Lower leg skin (tissue), 4 donors: ENCODE measurements at regions not wholly inside any gene's neighbourhood (a gene's known extent, or its start where the extent isn't known, plus 50 kb on each side); places are given as distances from the start of the nearest gene placed in this dataset.
"Not testable (repeated sequence)": the region's sequence is repeated elsewhere in the genome, so short reads cannot be mapped to it uniquely, and the experiment has no call there.

Source experiments
- DNase-seq, 2 donors: peaks; one replicate each; pipeline ENCODE4 v3.0.0-alpha.2; 2019; ENCODE audit warnings: low spot score in 2 of 2
- H3K4me3 ChIP-seq: fragments of 200-600 bp; sonication (generic); 2 replicates; pipeline ENCODE4 v1.5.1; 2017; ENCODE audit warnings: mild to moderate bottlenecking, low read depth; ENCODE audit not compliant: poor library complexity, severe bottlenecking
- POLR2A ChIP-seq, 2 donors: fragments of 450-650 bp; IDR thresholded peaks; one replicate each; pipeline ENCODE4 v1.6.1; 2016 to 2017; ENCODE audit warnings: antibody characterized with exemption in 2 of 2, mild to moderate bottlenecking in 1 of 2, moderate library complexity in 1 of 2
- WGBS, 2 donors: methylation state at CpG; one replicate each; pipeline ENCODE4 v1.1.5; 2018; 5-methylcytosine and 5-hydroxymethylcytosine counted together
- intact Hi-C: fragments of 100-400 bp; cut with DNase I; formaldehyde crosslinking; loops from one replicate; pipeline ENCODE4 v1.15.0; 2023; ENCODE audit warnings: low total_unique reads
- TF ChIP-seq, protein P1 (sequence below), 3 donors: fragments of 450-650 bp; IDR thresholded peaks; one replicate each; pipeline ENCODE4 v1.5.1; 2016; ENCODE audit warnings: antibody characterized with exemption in 3 of 3, mild to moderate bottlenecking in 3 of 3, moderate library complexity in 2 of 3

DNA sequence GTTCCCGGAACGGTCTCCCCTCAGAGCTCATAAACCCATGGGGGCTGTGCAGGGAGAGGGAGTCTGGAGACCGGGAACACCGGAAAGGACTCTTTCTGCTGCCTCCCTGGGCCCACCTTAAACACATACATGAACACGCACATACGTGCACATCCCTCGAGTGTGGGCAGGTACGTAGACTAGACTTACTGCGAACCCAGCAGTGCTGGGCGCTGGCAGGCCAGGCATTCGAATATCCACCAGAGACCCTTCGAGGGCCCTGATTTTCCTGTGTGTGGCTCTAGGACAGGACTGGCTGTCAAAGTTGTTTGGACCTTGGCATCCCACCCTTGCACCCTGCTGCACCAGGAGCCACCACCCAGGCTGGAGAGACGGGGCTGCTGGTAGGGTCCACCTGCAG lies 102.7 kb downstream of the PLXNA1 start:
- no peak overlapping the region for H3K4me3 ChIP-seq
- TF ChIP-seq POLR2A (IDR thresholded peaks at IDR 0.05) = no peak
- TF ChIP-seq, protein P1, sequence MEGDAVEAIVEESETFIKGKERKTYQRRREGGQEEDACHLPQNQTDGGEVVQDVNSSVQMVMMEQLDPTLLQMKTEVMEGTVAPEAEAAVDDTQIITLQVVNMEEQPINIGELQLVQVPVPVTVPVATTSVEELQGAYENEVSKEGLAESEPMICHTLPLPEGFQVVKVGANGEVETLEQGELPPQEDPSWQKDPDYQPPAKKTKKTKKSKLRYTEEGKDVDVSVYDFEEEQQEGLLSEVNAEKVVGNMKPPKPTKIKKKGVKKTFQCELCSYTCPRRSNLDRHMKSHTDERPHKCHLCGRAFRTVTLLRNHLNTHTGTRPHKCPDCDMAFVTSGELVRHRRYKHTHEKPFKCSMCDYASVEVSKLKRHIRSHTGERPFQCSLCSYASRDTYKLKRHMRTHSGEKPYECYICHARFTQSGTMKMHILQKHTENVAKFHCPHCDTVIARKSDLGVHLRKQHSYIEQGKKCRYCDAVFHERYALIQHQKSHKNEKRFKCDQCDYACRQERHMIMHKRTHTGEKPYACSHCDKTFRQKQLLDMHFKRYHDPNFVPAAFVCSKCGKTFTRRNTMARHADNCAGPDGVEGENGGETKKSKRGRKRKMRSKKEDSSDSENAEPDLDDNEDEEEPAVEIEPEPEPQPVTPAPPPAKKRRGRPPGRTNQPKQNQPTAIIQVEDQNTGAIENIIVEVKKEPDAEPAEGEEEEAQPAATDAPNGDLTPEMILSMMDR (IDR thresholded peaks at IDR 0.05) = no peak
- 90% methylated on average over 12 to 13 of the region's 13 CpGs for WGBS, 2 donors
- intact Hi-C loops = no loop called here
- DNase-seq = no peak

- WGBS, 2 donors = 91% methylated on average over 13 of the region's 13 CpGs
- H3K4me3 ChIP-seq, intact Hi-C loops, DNase-seq: not testable (repeated sequence)
Measured at GRCh38 chr3:127086591-127086990, 103.7 kb downstream of the PLXNA1 start.

DNA sequence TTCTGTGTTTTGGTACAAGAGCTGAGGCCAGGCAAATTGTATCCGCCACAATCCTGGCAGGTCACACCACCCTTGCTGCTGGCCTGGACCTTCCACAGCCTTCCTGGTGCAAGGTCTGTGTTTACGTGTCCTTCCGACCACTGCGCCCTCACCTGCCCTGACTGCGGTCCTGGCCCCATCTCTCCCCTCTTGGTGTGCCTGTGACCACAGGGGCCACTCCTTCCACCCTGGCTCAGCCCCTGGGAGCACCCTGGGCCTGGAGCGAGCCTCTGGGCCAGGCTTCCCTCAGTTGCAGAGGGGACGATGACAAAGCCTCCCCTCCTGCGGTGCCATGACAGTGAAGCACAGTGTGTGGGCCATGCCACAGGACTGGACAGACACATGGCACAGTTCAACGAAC lies 104.5 kb downstream of the PLXNA1 start:
- TF ChIP-seq, protein P1 (IDR thresholded peaks at IDR 0.05) = no peak
- TF ChIP-seq POLR2A (IDR thresholded peaks at IDR 0.05) = no peak
- no peak for DNase-seq
- WGBS, 2 donors = 89 to 91% methylated on average over 9 of the region's 9 CpGs
- H3K4me3 ChIP-seq = no peak overlapping the region
- intact Hi-C loops = no loop called here

DNA sequence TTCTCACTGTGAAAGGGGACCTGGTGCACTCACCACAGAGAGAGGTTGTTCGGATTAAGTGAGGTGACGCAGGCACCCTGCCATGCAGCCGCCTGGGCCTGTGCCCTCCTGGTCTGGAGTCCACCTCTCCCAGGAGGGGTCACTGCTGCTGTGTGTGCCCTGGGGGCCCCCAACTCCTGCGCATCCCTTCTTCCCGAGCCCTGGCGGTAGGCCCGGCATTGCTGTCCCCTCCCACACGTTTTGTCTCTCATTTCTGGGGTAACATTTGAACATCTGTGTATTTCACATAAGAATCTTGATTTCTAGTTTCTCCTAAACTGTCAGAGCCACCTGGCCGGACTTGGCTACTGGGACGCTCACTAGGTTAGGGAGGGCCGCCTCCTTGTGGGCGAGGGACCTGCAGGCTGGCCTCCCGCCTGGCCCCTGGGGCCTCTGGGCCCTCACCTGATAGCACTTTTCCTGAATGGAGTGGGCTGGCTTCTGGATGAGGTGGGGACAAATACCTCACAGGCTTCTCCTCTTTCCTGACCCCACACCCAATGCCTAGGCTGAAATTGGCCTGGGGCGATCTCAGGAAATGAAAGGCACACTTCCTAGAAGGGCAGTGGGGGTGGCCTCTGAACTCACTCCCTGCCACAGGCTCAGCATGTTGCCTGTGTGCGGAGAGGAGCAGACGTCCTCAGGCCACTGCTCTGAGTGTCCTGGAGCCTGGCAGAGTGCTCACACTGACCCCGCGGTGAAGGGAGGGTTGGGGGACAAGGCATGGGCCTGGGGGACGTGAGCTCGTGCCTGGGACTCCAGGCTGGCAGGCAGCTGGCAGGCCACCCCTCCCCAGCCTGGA lies 104.2 kb upstream of the PRR23E start:
- no peak for TF ChIP-seq POLR2A (IDR thresholded peaks at IDR 0.05)
- TF ChIP-seq, protein P1 (IDR thresholded peaks at IDR 0.05) = no peak
- intact Hi-C loops = no loop called here

GRCh38 chr3:127089486-127090145 lies 103.3 kb upstream of the PRR23E start:
- peak in 1 of 2 donors; percentile 35 for DNase-seq
- H3K4me3 ChIP-seq = no peak overlapping the region
- intact Hi-C loops = no loop called here
- no peak for TF ChIP-seq POLR2A (IDR thresholded peaks at IDR 0.05)
- TF ChIP-seq, protein P1 (IDR thresholded peaks at IDR 0.05) = no peak
- 72 to 80% methylated on average over 7 of the region's 7 CpGs for WGBS, 2 donors

More for the DNA sequence above, 104.2 kb upstream of the PRR23E start:
- no peak overlapping the region for H3K4me3 ChIP-seq
- no peak for DNase-seq
- WGBS, 2 donors = 83 to 89% methylated on average over 20 of the region's 20 CpGs
